Left ventricle myocardium superior (tissue), 1 donor: ENCODE measurements at regions not wholly inside any gene's neighbourhood (a gene's known extent, or its start where the extent isn't known, plus 50 kb on each side); places are given as distances from the start of the nearest gene placed in this dataset.

ENCODE experiments used
- ATAC-seq: fragments of 200-7000 bp; cut with Tn5 transposase; one replicate; pipeline ENCODE4 v1.9.1; 2020; ENCODE audit warnings: mild to moderate bottlenecking, moderate library complexity
- DNase-seq: peaks from one replicate; pipeline ENCODE4 v3.0.0-alpha.2; 2020
- intact Hi-C: fragments of 100-400 bp; cut with micrococcal nuclease; formaldehyde crosslinking; loops from one replicate; pipeline ENCODE4 v1.11.0; 2022
- donor health status: DM: no; HTN: yes; CAD: no; lungs with severe emphysema.

- ATAC-seq (no peak), DNase-seq (no peak)
- intact Hi-C loops = no loop called here
Observed at GRCh38 chr10:56905051-56905450, 544.0 kb upstream of the ZWINT start.

GRCh38 chr10:56902554-56902953 is 541.5 kb upstream of the ZWINT start:
- no peak for DNase-seq
- intact Hi-C loops = no loop called here
- no peak for ATAC-seq

GRCh38 chr10:56895306-56895705 is 534.2 kb upstream of the ZWINT start:
- ATAC-seq = no peak
- intact Hi-C loops = no loop called here

GRCh38 chr10:56881218-56881617 is 520.2 kb upstream of the ZWINT start:
- DNase-seq (no peak), ATAC-seq (no peak)
- intact Hi-C loops = no loop called here

More at GRCh38 chr10:56895306-56895705, 534.2 kb upstream of the ZWINT start:
- no peak for DNase-seq

- intact Hi-C loops = no loop called here
- no peak for DNase-seq
- no peak for ATAC-seq
Observed at GRCh38 chr10:56880606-56881005, 519.5 kb upstream of the ZWINT start.

GRCh38 chr10:56874950-56875349 is 513.9 kb upstream of the ZWINT start:
- no peak for ATAC-seq
- DNase-seq = no peak
- intact Hi-C loops = no loop called here

GRCh38 chr10:56871160-56871668 is 510.2 kb upstream of the ZWINT start:
- intact Hi-C loops = no loop called here
- no peak for DNase-seq
- no peak for ATAC-seq

- no peak for DNase-seq
Observed at GRCh38 chr10:56867236-56867635, 506.2 kb upstream of the ZWINT start.

GRCh38 chr10:56856569-56856968 is 495.5 kb upstream of the ZWINT start:
- DNase-seq (no peak), ATAC-seq (no peak)
- intact Hi-C loops = no loop called here

More at GRCh38 chr10:56867236-56867635, 506.2 kb upstream of the ZWINT start:
- no peak for ATAC-seq
- intact Hi-C loops = no loop called here

GRCh38 chr10:56844978-56845529 is 484.0 kb upstream of the ZWINT start:
- ATAC-seq (no peak), DNase-seq (no peak)
- intact Hi-C loops = no loop called here

- DNase-seq = no peak
- intact Hi-C loops = no loop called here
- no peak for ATAC-seq
Observed at GRCh38 chr10:56836659-56837058, 475.6 kb upstream of the ZWINT start.

GRCh38 chr10:56831681-56832080 is 470.6 kb upstream of the ZWINT start:
- no peak for ATAC-seq
- intact Hi-C loops = no loop called here
- no peak for DNase-seq

GRCh38 chr10:56823849-56824248 is 462.8 kb upstream of the ZWINT start:
- no peak for ATAC-seq
- DNase-seq = no peak
- intact Hi-C loops = no loop called here

- intact Hi-C loops = no loop called here
Observed at GRCh38 chr10:56805022-56805421, 444.0 kb upstream of the ZWINT start.

GRCh38 chr10:56785292-56785691 is 424.2 kb upstream of the ZWINT start:
- ATAC-seq (no peak), DNase-seq (no peak)
- intact Hi-C loops = no loop called here

More at GRCh38 chr10:56805022-56805421, 444.0 kb upstream of the ZWINT start:
- DNase-seq (no peak), ATAC-seq (no peak)

GRCh38 chr10:56782503-56782902 is 421.4 kb upstream of the ZWINT start:
- DNase-seq (no peak), ATAC-seq (no peak)

GRCh38 chr10:56771343-56771742 is 410.3 kb upstream of the ZWINT start:
- DNase-seq = no peak
- intact Hi-C loops = no loop called here
- ATAC-seq = no peak

More at GRCh38 chr10:56782503-56782902, 421.4 kb upstream of the ZWINT start:
- intact Hi-C loops = no loop called here

GRCh38 chr10:56763090-56763489 is 402.0 kb upstream of the ZWINT start:
- DNase-seq (no peak), ATAC-seq (no peak)
- intact Hi-C loops = no loop called here

- intact Hi-C loops = no loop called here
- DNase-seq = no peak
- ATAC-seq = no peak
Observed at GRCh38 chr10:56745490-56745889, 384.4 kb upstream of the ZWINT start.

- ATAC-seq (no peak), DNase-seq (no peak)
- intact Hi-C loops = no loop called here
Observed at GRCh38 chr10:56728349-56728748, 367.3 kb upstream of the ZWINT start.

- ATAC-seq (no peak), DNase-seq (no peak)
- intact Hi-C loops = no loop called here
Observed at GRCh38 chr10:56722912-56723311, 361.9 kb upstream of the ZWINT start.

- intact Hi-C loops = no loop called here
- ATAC-seq (no peak), DNase-seq (no peak)
Observed at GRCh38 chr10:56715262-56715661, 354.2 kb upstream of the ZWINT start.
